Gastroesophageal sphincter (tissue), 4 donors: ENCODE measurements at regions not wholly inside any gene's neighbourhood (a gene's known extent, or its start where the extent isn't known, plus 50 kb on each side); places are given as distances from the start of the nearest gene placed in this dataset.
"Not testable (repeated sequence)": the region's sequence is repeated elsewhere in the genome, so short reads cannot be mapped to it uniquely, and the experiment has no call there.

Source experiments
- ATAC-seq: fragments of 150-250 bp; one replicate; pipeline ENCODE4 v1.9.1; 2016; ENCODE audit warnings: mild to moderate bottlenecking, moderate library complexity
- H3K27ac ChIP-seq, 4 donors: fragments of 200-600 bp; sonication (generic) in 3 of 4; 1 replicate in 3 of 4; 2 replicates in 1 of 4; pipeline ENCODE4 v1.5.1; 2016 to 2019
- H3K27me3 ChIP-seq: fragments of 200-600 bp; sonication (generic); one replicate; pipeline ENCODE4 v1.5.1; 2019
- H3K36me3 ChIP-seq, 2 donors: fragments of 200-600 bp; sonication (generic); one replicate each; pipeline ENCODE4 v1.5.1; 2019; ENCODE audit warnings: control low read depth in 1 of 2
- H3K4me1 ChIP-seq, 3 donors: fragments of 200-600 bp; sonication (generic); 1 replicate in 2 of 3; 2 replicates in 1 of 3; pipeline ENCODE4 v1.5.1; 2016 to 2019; ENCODE audit warnings: control low read depth in 2 of 3
- H3K4me3 ChIP-seq, 2 donors: fragments of 200-600 bp; sonication (generic); one replicate each; pipeline ENCODE4 v1.5.1; 2019; ENCODE audit warnings: mild to moderate bottlenecking in 1 of 2, moderate library complexity in 1 of 2
- H3K9me3 ChIP-seq, 3 donors: fragments of 200-600 bp; sonication (generic); one replicate each; pipeline ENCODE4 v1.5.1; 2017 to 2019; ENCODE audit warnings: control low read depth in 2 of 3
- CTCF ChIP-seq, 4 experiments: fragments of 200-600 bp in 2 of 4; fragments of 450-650 bp in 2 of 4; sonication (generic) in 1 of 4; IDR thresholded peaks; one replicate each; pipeline ENCODE4 v1.5.1; 2017 to 2019; ENCODE audit warnings: antibody characterized with exemption in 4 of 4, mild to moderate bottlenecking in 2 of 4, moderate library complexity in 2 of 4
- EP300 ChIP-seq: sonication (generic); formaldehyde crosslinking; IDR thresholded peaks from one replicate; pipeline ENCODE4 v1.6.1; 2017; ENCODE audit warnings: antibody characterized with exemption, mild to moderate bottlenecking
- POLR2A ChIP-seq, 2 donors: fragments of 450-650 bp; IDR thresholded peaks; one replicate each; pipeline ENCODE4 v1.6.1; 2017; ENCODE audit warnings: antibody characterized with exemption in 2 of 2, mild to moderate bottlenecking in 2 of 2, moderate library complexity in 1 of 2
- POLR2AphosphoS5 ChIP-seq: sonication (generic); formaldehyde crosslinking; IDR thresholded peaks from one replicate; pipeline ENCODE4 v1.6.1; 2017; ENCODE audit warnings: antibody characterized with exemption
- WGBS, 2 donors: methylation state at CpG; one replicate each; pipeline ENCODE4 v1.1.5; 2018; ENCODE audit warnings: low coverage in 1 of 2; 5-methylcytosine and 5-hydroxymethylcytosine counted together

- no peak for ATAC-seq
- peaks cover 0 to 10% (median 0%) of the 10 kb centered on the region in 3 donors for H3K4me1 ChIP-seq
- H3K4me3 ChIP-seq: no peak overlapping the region
- TF ChIP-seq POLR2AphosphoS5: no peak
- TF ChIP-seq EP300: no peak
- no peak for TF ChIP-seq POLR2A (IDR thresholded peaks at IDR 0.05)
- no peak for TF ChIP-seq CTCF (IDR thresholded peaks at IDR 0.05)
- no peaks in the 10 kb centered on the region for H3K27me3 ChIP-seq
- no peaks in the 10 kb centered on the region for H3K9me3 ChIP-seq
- no peak overlapping the region for H3K27ac ChIP-seq
- WGBS, 2 donors: 94% methylated on average over 2 of the region's 2 CpGs; no CpG with 5 or more reads in 1 of the 2 donors
- no peaks in the 10 kb centered on the region for H3K36me3 ChIP-seq
Observed at GRCh38 chr5:56294354-56294753, 61.2 kb upstream of the ANKRD55 start.

GRCh38 chr5:56292874-56293273, 59.7 kb upstream of the ANKRD55 start:
- H3K4me1 ChIP-seq, ATAC-seq, H3K27me3 ChIP-seq, H3K9me3 ChIP-seq, H3K4me3 ChIP-seq, H3K36me3 ChIP-seq, H3K27ac ChIP-seq: not testable (repeated sequence)
- 100% methylated on average over 2 of the region's 2 CpGs; no CpG with 5 or more reads in 1 of the 2 donors for WGBS, 2 donors

GRCh38 chr5:56291661-56292374, 58.7 kb upstream of the ANKRD55 start:
- no peaks in the 10 kb centered on the region for H3K9me3 ChIP-seq
- TF ChIP-seq EP300 (no peak), POLR2A (IDR thresholded peaks at IDR 0.05) (no peak), POLR2AphosphoS5 (no peak), CTCF (IDR thresholded peaks at IDR 0.05) (no peak)
- no peak overlapping the region for H3K27ac ChIP-seq
- WGBS, 2 donors: 61 to 70% methylated on average over 3 of the region's 3 CpGs
- ATAC-seq: no peak
- H3K36me3 ChIP-seq: no peaks in the 10 kb centered on the region
- H3K27me3 ChIP-seq: no peaks in the 10 kb centered on the region
- H3K4me1 ChIP-seq: no peaks in the 10 kb centered on the region
- no peak overlapping the region for H3K4me3 ChIP-seq

GRCh38 chr5:56291079-56291643, 58.0 kb upstream of the ANKRD55 start:
- 71 to 100% methylated on average over 1 of the region's 1 CpG for WGBS, 2 donors
- H3K27me3 ChIP-seq: no peaks in the 10 kb centered on the region
- no peaks in the 10 kb centered on the region for H3K36me3 ChIP-seq
- no peak for TF ChIP-seq POLR2AphosphoS5
- TF ChIP-seq EP300: no peak
- no peak for TF ChIP-seq CTCF (IDR thresholded peaks at IDR 0.05)
- no peaks in the 10 kb centered on the region for H3K4me1 ChIP-seq
- ATAC-seq: no peak
- no peak overlapping the region for H3K4me3 ChIP-seq
- H3K9me3 ChIP-seq: no peaks in the 10 kb centered on the region
- H3K27ac ChIP-seq: no peak overlapping the region

- Histone ChIP-seq H3K4me3 (no peak overlapping the region), H3K27me3 (no peaks in the 10 kb centered on the region), H3K27ac (no peak overlapping the region), H3K36me3 (no peaks in the 10 kb centered on the region), H3K9me3 (no peaks in the 10 kb centered on the region), H3K4me1 (no peaks in the 10 kb centered on the region)
- no peak for ATAC-seq
- 76 to 81% methylated on average over 4 of the region's 4 CpGs for WGBS, 2 donors
- TF ChIP-seq POLR2A (IDR thresholded peaks at IDR 0.05) (no peak), POLR2AphosphoS5 (no peak), CTCF (IDR thresholded peaks at IDR 0.05) (no peak), EP300 (no peak)
Observed at GRCh38 chr5:56290378-56291078, 57.4 kb upstream of the ANKRD55 start.
